Coronary artery (tissue), 2 donors: ENCODE measurements at regions not wholly inside any gene's neighbourhood (a gene's known extent, or its start where the extent isn't known, plus 50 kb on each side); places are given as distances from the start of the nearest gene placed in this dataset.

Source experiments
- DNase-seq: peaks from one replicate; pipeline ENCODE4 v3.0.0-alpha.2; 2017; ENCODE audit warnings: low spot score
- H3K27ac ChIP-seq, 2 donors: fragments of 200-600 bp; sonication (generic); one replicate each; pipeline ENCODE4 v1.5.1; 2016 to 2019
- H3K4me3 ChIP-seq: fragments of 200-600 bp; sonication (generic); 2 replicates; pipeline ENCODE4 v1.5.1; 2016; ENCODE audit warnings: mild to moderate bottlenecking, moderate library complexity
- TF ChIP-seq, protein P1 (sequence below): fragments of 200-600 bp; sonication (generic); IDR thresholded peaks from one replicate; pipeline ENCODE4 v1.5.1; 2019; ENCODE audit warnings: antibody characterized with exemption

DNA sequence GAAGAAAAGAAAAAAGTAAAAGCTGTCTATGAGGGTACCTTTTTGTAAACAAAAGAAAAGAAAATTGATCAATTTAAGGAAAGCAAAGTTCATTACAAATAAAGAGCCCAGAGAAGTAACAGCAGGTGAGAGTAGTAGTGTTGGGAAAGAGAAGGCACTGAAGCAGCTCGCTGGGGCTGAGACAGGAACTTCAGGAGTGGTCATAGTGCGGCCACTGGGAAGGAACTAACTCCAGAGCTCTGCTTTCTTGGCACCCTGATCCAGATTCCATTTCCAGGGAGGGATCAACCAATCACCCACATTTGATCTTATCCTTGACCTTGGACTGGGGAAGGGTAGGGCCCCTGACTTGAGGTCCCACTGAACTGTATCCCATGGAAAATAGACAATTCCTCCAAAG, 617.6 kb downstream of the CPS1 start:
- DNase-seq: no peak
- H3K4me3 ChIP-seq: no peak overlapping the region
- no peak overlapping the region for H3K27ac ChIP-seq
- TF ChIP-seq, protein P1, sequence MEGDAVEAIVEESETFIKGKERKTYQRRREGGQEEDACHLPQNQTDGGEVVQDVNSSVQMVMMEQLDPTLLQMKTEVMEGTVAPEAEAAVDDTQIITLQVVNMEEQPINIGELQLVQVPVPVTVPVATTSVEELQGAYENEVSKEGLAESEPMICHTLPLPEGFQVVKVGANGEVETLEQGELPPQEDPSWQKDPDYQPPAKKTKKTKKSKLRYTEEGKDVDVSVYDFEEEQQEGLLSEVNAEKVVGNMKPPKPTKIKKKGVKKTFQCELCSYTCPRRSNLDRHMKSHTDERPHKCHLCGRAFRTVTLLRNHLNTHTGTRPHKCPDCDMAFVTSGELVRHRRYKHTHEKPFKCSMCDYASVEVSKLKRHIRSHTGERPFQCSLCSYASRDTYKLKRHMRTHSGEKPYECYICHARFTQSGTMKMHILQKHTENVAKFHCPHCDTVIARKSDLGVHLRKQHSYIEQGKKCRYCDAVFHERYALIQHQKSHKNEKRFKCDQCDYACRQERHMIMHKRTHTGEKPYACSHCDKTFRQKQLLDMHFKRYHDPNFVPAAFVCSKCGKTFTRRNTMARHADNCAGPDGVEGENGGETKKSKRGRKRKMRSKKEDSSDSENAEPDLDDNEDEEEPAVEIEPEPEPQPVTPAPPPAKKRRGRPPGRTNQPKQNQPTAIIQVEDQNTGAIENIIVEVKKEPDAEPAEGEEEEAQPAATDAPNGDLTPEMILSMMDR: no peak

DNA sequence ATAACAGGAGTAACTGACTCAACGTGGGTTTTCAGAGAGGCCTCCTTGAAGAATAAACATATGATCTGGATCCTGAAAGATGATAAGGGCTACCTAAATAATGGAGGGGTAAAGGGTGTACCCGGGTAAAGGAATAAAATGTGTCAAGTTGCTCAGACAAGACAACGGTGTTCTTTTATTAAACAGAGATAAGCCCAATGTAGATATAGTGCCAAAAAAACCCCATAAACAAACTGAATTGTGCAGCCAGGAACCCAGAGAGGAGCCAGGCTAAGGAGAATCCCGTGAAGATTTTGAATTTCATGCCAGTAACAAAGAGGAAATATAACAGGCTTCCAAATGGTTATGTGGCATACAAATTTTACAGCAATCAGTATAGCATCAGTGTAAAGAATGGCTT, 618.2 kb downstream of the CPS1 start:
- TF ChIP-seq, protein P1: no peak
- no peak overlapping the region for H3K4me3 ChIP-seq
- DNase-seq: no peak
- no peak overlapping the region for H3K27ac ChIP-seq

DNA sequence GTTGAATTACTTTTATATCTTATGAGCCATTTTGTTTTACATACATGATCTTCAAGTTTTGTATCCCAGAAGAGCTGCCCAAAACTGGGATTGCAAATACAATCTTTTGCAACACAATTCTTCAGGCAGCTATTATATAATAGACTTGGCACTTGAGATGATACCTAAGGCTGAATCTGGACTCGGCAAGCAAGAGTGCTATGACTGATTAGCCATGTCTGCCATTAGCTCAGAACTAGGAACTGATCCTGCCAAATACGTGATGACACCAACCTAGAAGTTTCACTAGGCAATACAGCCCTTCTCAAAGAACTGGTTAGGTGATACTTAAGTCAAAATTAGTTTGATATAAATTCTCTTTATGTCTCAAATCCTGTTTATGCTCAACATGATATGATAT, 619.6 kb downstream of the CPS1 start:
- TF ChIP-seq, protein P1: no peak
- Histone ChIP-seq H3K4me3 (no peak overlapping the region), H3K27ac (no peak overlapping the region)
- no peak for DNase-seq

DNA sequence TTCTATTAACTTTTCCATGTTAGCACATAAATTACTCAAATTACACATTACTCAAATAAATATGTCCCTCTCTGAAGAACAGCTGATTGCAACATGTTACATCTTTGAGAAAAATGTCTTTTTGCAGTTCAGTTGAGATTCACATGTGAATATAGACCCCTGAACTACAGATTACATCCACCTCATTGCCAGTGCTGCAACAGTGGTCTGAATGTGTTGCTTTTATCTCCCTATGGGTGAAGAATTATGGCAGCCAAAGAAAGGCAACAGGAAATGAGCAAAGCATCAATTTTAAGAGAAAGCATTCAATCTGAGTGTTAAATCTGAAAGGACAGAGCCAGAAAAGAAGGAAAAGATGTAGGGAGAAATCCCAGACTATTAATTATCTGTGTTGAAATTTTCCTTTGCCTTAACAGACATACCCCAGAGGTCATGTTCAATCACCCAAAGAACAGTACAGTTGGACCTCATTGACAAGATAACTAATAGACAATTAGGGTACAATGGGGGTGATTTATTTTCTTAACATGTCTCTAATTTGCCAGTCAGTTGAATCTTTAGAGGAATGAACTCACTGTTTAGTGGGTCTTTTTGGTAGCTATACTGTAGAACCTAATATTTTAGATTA, 620.2 kb downstream of the CPS1 start:
- no peak for DNase-seq
- no peak overlapping the region for H3K27ac ChIP-seq
- TF ChIP-seq, protein P1: no peak
- no peak overlapping the region for H3K4me3 ChIP-seq

DNA sequence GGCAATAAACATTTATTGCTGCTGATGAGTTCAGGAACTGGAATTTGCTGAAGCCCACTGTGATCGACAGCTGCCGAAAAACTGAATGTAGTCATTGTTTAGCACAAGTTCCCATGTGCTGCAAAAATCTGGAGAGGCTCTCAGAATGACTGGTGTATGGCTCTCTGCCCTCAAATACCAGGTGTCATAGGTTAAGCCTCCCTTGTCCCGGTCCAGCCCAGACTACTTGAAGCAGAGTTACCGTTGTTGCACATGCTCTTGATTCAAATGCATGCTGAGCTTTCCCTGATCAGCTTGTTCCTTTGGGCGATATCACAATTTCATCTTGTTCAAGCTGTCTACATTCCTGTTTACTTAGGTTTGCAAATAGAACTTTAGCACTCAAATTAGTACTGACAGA, 625.2 kb downstream of the CPS1 start:
- Histone ChIP-seq H3K4me3 (no peak overlapping the region), H3K27ac (no peak overlapping the region)
- TF ChIP-seq, protein P1: no peak
- DNase-seq: no peak

DNA sequence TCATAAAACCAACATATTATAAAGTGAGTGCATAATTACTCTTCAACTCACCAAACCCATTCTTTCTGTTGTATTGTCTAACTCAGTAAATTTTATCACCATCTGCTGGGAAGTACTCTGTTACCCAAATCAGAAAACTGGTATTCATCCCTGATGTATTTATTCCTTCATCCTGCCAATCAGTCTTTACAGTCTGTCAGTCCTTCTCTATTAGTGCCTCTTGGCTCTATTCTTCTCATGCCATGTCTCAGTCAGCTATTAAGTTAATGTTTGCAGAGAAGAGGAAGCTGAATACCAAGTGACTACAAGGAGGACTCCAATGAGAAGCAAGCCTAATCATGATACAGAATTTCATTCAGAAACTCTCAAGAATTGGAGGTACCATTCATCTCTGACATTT, 631.2 kb downstream of the CPS1 start:
- no peak for DNase-seq
- TF ChIP-seq, protein P1: no peak

DNA sequence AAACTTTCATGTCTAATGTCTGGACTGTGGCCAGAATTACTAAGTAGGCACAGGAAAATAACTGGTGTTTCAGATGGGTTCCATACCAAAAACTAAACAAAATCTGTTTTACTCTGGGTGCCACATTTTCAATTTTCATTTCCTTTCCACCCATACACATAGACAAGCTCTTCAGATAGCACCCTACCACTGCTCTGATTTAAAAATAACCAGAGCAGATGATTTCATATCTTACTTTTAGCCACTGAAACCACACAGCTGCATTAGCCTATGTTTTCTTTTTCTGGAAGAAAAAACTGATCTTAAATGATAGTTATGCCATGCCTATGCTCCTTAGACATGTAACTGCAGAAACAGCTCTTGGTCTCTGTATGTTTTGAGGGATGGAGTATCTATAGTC, 647.6 kb downstream of the CPS1 start:
- Histone ChIP-seq H3K27ac (no peak overlapping the region), H3K4me3 (no peak overlapping the region)
- DNase-seq: no peak
- TF ChIP-seq, protein P1: no peak

More for the DNA sequence above, 631.2 kb downstream of the CPS1 start:
- Histone ChIP-seq H3K4me3 (no peak overlapping the region), H3K27ac (no peak overlapping the region)
